22Rv1 (cell line): ENCODE measurements at regions not wholly inside any gene's neighbourhood (a gene's known extent, or its start where the extent isn't known, plus 50 kb on each side); places are given as distances from the start of the nearest gene placed in this dataset.

Experiments
- CTCF ChIP-seq: fragments of 450-650 bp; IDR thresholded peaks from 2 replicates; pipeline ENCODE4 v1.5.1; 2017; ENCODE audit warnings: mild to moderate bottlenecking
- ZFX ChIP-seq: fragments of 450-650 bp; IDR thresholded peaks from 2 replicates; pipeline ENCODE4 v1.6.1; 2017; ENCODE audit warnings: antibody characterized with exemption, borderline replicate concordance

GRCh38 chr7:115135146-115135545 lies 213.3 kb downstream of the MDFIC start:
- TF ChIP-seq CTCF (no peak), ZFX (no peak)
